GM12873 (cell line): ENCODE measurements at regions not wholly inside any gene's neighbourhood (a gene's known extent, or its start where the extent isn't known, plus 50 kb on each side); places are given as distances from the start of the nearest gene placed in this dataset.

ENCODE experiments used
- CTCF ChIP-seq: IDR thresholded peaks from 2 replicates; pipeline ENCODE4 v1.5.1; 2012; ENCODE audit warnings: low read depth, mild to moderate bottlenecking, moderate library complexity, low read length, control low read depth; ENCODE audit not compliant: insufficient read depth; ENCODE audit errors: missing control alignments

GRCh38 chr10:58996866-58997265 lies 179.6 kb upstream of the PHYHIPL start:
- no peak for TF ChIP-seq CTCF

- no peak for TF ChIP-seq CTCF
These were observed 177.3 kb upstream of the PHYHIPL start for GRCh38 chr10:58998924-58999713.

- no peak for TF ChIP-seq CTCF
These were observed 176.1 kb upstream of the PHYHIPL start for GRCh38 chr10:59000162-59000825.

GRCh38 chr10:59002011-59002410 lies 174.4 kb upstream of the PHYHIPL start:
- no peak for TF ChIP-seq CTCF

GRCh38 chr10:59003203-59003602 lies 173.2 kb upstream of the PHYHIPL start:
- no peak for TF ChIP-seq CTCF

- TF ChIP-seq CTCF, result no peak
These were observed 172.1 kb upstream of the PHYHIPL start for GRCh38 chr10:59004392-59004791.

GRCh38 chr10:59006511-59007306 lies 169.7 kb upstream of the PHYHIPL start:
- TF ChIP-seq CTCF, result no peak
